ENCODE measurements at regions not wholly inside any gene's neighbourhood (a gene's known extent, or its start where the extent isn't known, plus 50 kb on each side); places are given as distances from the start of the nearest gene placed in this dataset.

DNA sequence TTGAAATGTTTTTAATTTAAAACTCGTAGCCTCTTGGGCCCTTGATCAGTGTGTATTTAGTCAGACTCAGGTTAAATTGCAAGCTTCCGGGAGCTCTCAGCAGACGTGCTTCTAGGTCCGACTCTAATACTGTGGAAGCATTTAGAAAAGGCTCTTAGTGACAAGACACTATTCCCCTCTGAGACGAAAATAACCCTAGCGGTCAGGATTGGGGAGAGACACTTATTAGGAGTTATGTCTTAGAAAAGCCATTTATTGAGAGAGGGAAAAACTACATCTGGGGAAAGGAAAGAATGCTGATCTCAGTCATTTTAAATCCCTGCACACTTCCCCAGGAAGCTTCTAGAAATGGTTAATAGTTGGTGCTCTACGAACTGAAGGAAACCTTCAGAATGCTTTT, 110.5 kb upstream of the NCK2 start:
- Histone ChIP-seq H3K27ac (ENCODE audit: low read length) (no peak overlapping the region), H3K79me2 (ENCODE audit: insufficient read depth, low read length) (no peaks in the 10 kb centered on the region), H3K4me1 (ENCODE audit: insufficient read depth, low read length) (peaks cover 12% of the 10 kb centered on the region), H3K9ac (ENCODE audit: low read depth, low read length) (no peak overlapping the region), H4K20me1 (ENCODE audit: insufficient read depth, low read length) (no peaks in the 10 kb centered on the region), H3K4me3 (ENCODE audit: low read depth in 1 of 2, low read length in 2 of 2) (no peak overlapping the region), H3K4me2 (ENCODE audit: insufficient read depth, low read length) (no peak overlapping the region), H3K9me3 (ENCODE audit: insufficient read depth, low read length, severe bottlenecking) (no peaks in the 10 kb centered on the region), H2AFZ (ENCODE audit: low read depth, low read length) (no peak overlapping the region), H3K36me3 (ENCODE audit: insufficient read depth, low read length) (no peaks in the 10 kb centered on the region), H3K27me3 (ENCODE audit: insufficient read depth, low read length, poor library complexity) (peaks cover 2% of the 10 kb centered on the region)
- TF ChIP-seq, protein P1, sequence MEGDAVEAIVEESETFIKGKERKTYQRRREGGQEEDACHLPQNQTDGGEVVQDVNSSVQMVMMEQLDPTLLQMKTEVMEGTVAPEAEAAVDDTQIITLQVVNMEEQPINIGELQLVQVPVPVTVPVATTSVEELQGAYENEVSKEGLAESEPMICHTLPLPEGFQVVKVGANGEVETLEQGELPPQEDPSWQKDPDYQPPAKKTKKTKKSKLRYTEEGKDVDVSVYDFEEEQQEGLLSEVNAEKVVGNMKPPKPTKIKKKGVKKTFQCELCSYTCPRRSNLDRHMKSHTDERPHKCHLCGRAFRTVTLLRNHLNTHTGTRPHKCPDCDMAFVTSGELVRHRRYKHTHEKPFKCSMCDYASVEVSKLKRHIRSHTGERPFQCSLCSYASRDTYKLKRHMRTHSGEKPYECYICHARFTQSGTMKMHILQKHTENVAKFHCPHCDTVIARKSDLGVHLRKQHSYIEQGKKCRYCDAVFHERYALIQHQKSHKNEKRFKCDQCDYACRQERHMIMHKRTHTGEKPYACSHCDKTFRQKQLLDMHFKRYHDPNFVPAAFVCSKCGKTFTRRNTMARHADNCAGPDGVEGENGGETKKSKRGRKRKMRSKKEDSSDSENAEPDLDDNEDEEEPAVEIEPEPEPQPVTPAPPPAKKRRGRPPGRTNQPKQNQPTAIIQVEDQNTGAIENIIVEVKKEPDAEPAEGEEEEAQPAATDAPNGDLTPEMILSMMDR (IDR thresholded peaks at IDR 0.05; ENCODE audit: borderline replicate concordance, extremely low read depth, low read length, poor library complexity, severe bottlenecking), result no peak
- no peak for TF ChIP-seq EZH2 (IDR thresholded peaks at IDR 0.05; ENCODE audit: borderline replicate concordance, low read depth, low read length, severe bottlenecking)
- ATAC-seq (ENCODE audit: insufficient read depth, low read depth), result no peak
- no peak for DNase-seq

DNA sequence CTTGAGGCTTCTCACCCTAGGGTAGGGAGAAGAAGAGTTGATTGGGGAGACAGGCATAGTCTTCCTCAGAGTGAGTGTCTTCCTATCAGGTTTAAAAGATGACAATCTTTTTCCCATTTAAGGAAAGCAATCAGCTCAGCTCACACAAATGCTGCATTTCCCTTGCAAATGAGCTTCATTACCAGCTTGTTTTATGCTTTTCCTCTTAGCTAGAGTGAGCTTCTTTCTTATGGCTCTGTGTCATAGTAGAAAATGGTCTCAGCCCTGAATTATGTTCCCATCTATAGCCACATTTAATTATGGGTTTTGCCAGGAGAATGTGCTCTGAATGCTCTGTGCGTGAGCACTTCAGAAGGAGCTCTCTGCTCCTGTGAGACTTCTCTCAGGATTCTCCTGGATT, 112.8 kb upstream of the NCK2 start:
- TF ChIP-seq EZH2 (IDR thresholded peaks at IDR 0.05; ENCODE audit: borderline replicate concordance, low read depth, low read length, severe bottlenecking), result no peak
- TF ChIP-seq, protein P1 (IDR thresholded peaks at IDR 0.05; ENCODE audit: borderline replicate concordance, extremely low read depth, low read length, poor library complexity, severe bottlenecking), result no peak
- Histone ChIP-seq H3K36me3 (ENCODE audit: insufficient read depth, low read length) (no peaks in the 10 kb centered on the region), H3K79me2 (ENCODE audit: insufficient read depth, low read length) (no peaks in the 10 kb centered on the region), H4K20me1 (ENCODE audit: insufficient read depth, low read length) (no peaks in the 10 kb centered on the region), H3K9me3 (ENCODE audit: insufficient read depth, low read length, severe bottlenecking) (no peaks in the 10 kb centered on the region), H3K4me2 (ENCODE audit: insufficient read depth, low read length) (no peak overlapping the region), H3K27ac (ENCODE audit: low read length) (no peak overlapping the region), H3K4me3 (ENCODE audit: low read depth in 1 of 2, low read length in 2 of 2) (no peak overlapping the region), H3K9ac (ENCODE audit: low read depth, low read length) (no peak overlapping the region), H2AFZ (ENCODE audit: low read depth, low read length) (no peak overlapping the region), H3K4me1 (ENCODE audit: insufficient read depth, low read length) (peaks cover 19% of the 10 kb centered on the region), H3K27me3 (ENCODE audit: insufficient read depth, low read length, poor library complexity) (peaks cover 2% of the 10 kb centered on the region)
- DNase-seq (no peak), ATAC-seq (ENCODE audit: insufficient read depth, low read depth) (no peak)

- Histone ChIP-seq H3K4me1 (ENCODE audit: insufficient read depth, low read length) (peaks cover 20% of the 10 kb centered on the region), H3K27ac (ENCODE audit: low read length) (no peak overlapping the region), H3K9me3 (ENCODE audit: insufficient read depth, low read length, severe bottlenecking) (no peaks in the 10 kb centered on the region), H4K20me1 (ENCODE audit: insufficient read depth, low read length) (no peaks in the 10 kb centered on the region), H3K4me3 (ENCODE audit: low read depth in 1 of 2, low read length in 2 of 2) (no peak overlapping the region), H2AFZ (ENCODE audit: low read depth, low read length) (no peak overlapping the region; the same call in 1 of the 2 replicates), H3K4me2 (ENCODE audit: insufficient read depth, low read length) (no peak overlapping the region), H3K27me3 (ENCODE audit: insufficient read depth, low read length, poor library complexity) (peaks cover 2% of the 10 kb centered on the region), H3K79me2 (ENCODE audit: insufficient read depth, low read length) (no peaks in the 10 kb centered on the region), H3K36me3 (ENCODE audit: insufficient read depth, low read length) (no peaks in the 10 kb centered on the region), H3K9ac (ENCODE audit: low read depth, low read length) (no peak overlapping the region)
- DNase-seq (no peak), ATAC-seq (ENCODE audit: insufficient read depth, low read depth) (no peak)
- TF ChIP-seq EZH2 (IDR thresholded peaks at IDR 0.05; ENCODE audit: borderline replicate concordance, low read depth, low read length, severe bottlenecking), result no peak
- TF ChIP-seq, protein P1 (IDR thresholded peaks at IDR 0.05; ENCODE audit: borderline replicate concordance, extremely low read depth, low read length, poor library complexity, severe bottlenecking), result no peak
Measured at GRCh38 chr2:105631011-105631410, 113.7 kb upstream of the NCK2 start.

DNA sequence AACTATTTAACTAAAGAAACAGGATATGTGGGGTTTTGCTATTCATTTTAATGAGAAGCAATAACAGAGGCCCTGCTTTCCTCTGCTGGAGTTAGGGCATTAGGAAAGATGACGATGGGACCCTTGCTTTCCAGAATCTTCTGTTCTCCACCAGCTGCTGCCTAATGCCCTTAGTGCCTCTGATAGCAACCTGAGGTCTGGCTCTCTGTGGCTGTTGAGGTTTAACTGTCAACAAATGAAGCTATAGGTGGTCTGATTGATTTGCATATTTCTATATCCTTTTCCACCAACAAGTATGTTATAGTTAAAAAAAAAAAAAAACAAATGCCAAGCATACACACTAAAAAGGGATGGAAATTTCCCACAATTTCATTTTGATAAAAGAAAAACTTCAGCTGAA, 115.1 kb upstream of the NCK2 start:
- Histone ChIP-seq H3K27me3 (ENCODE audit: insufficient read depth, low read length, poor library complexity) (peaks cover 2% of the 10 kb centered on the region), H3K27ac (ENCODE audit: low read length) (no peak overlapping the region), H2AFZ (ENCODE audit: low read depth, low read length) (no peak overlapping the region), H3K9me3 (ENCODE audit: insufficient read depth, low read length, severe bottlenecking) (no peaks in the 10 kb centered on the region), H3K4me1 (ENCODE audit: insufficient read depth, low read length) (peaks cover 33% of the 10 kb centered on the region), H3K79me2 (ENCODE audit: insufficient read depth, low read length) (no peaks in the 10 kb centered on the region), H3K9ac (ENCODE audit: low read depth, low read length) (no peak overlapping the region), H3K36me3 (ENCODE audit: insufficient read depth, low read length) (no peaks in the 10 kb centered on the region), H3K4me2 (ENCODE audit: insufficient read depth, low read length) (no peak overlapping the region), H3K4me3 (ENCODE audit: low read depth in 1 of 2, low read length in 2 of 2) (no peak overlapping the region), H4K20me1 (ENCODE audit: insufficient read depth, low read length) (no peaks in the 10 kb centered on the region)
- DNase-seq, result peak; percentile 44
- no peak for TF ChIP-seq EZH2 (IDR thresholded peaks at IDR 0.05; ENCODE audit: borderline replicate concordance, low read depth, low read length, severe bottlenecking)
- TF ChIP-seq, protein P1 (IDR thresholded peaks at IDR 0.05; ENCODE audit: borderline replicate concordance, extremely low read depth, low read length, poor library complexity, severe bottlenecking), result no peak
- peak; percentile 73 for ATAC-seq (ENCODE audit: insufficient read depth, low read depth)
